ENCODE measurements at regions not wholly inside any gene's neighbourhood (a gene's known extent, or its start where the extent isn't known, plus 50 kb on each side); places are given as distances from the start of the nearest gene placed in this dataset.

DNA sequence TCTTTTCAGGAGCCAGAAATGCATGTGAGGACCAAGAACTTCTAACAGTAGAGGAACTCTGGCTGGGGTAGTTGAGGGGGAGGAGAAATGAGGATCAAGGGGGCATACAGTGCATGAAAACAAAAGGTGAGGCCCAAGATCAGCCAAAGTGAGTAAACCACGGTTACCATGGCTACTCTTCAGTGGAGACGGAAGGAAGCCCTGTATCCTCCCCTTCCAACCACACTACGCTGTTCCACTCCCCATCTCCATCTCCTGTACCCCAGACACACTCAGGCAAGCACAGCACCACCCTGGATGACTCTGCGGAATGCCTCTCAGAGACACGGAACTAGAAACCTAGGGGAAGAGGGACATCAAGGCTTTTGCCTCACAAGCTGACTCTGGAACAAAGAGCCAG, 157.6 kb upstream of the CAMK1G start:
- TF ChIP-seq FOXK2 (IDR thresholded peaks at IDR 0.05) (no peak), NFRKB (IDR thresholded peaks at IDR 0.05) (no peak), HDGF (IDR thresholded peaks at IDR 0.05; ENCODE audit: borderline replicate concordance) (no peak)
